Keratinocyte (primary cell): ENCODE measurements at regions not wholly inside any gene's neighbourhood (a gene's known extent, or its start where the extent isn't known, plus 50 kb on each side); places are given as distances from the start of the nearest gene placed in this dataset.
"Not testable (repeated sequence)": the region's sequence is repeated elsewhere in the genome, so short reads cannot be mapped to it uniquely, and the experiment has no call there.

Experiments used
- DNase-seq: peaks from one replicate; pipeline ENCODE4 v3.0.0-alpha.2; 2011; ENCODE audit warnings: low read depth, missing footprints, low spot score
- FAIRE-seq: peaks from 2 replicates; lab custom pipeline; 2011; peaks lifted over from hg19 to GRCh38; lab: Jason Lieb, UNC
- H2AFZ ChIP-seq: 2 replicates; pipeline ENCODE4 v1.6.0; 2012; ENCODE audit warnings: low read length, control low read depth, inconsistent platforms; ENCODE audit not compliant: control insufficient read depth
- H3K27ac ChIP-seq: 2 replicates; pipeline ENCODE4 v1.5.1; 2011; ENCODE audit warnings: low read length; ENCODE audit not compliant: control insufficient read depth, insufficient read depth
- H3K27me3 ChIP-seq: 3 replicates; pipeline ENCODE4 v1.6.0; 2011; ENCODE audit warnings: low read length; ENCODE audit not compliant: control insufficient read depth, insufficient read depth; ENCODE audit errors: extremely low read depth
- H3K36me3 ChIP-seq, 2 experiments: 2 replicates in 1 of 2; 3 replicates in 1 of 2; pipeline ENCODE4 v1.5.1; 2011; ENCODE audit warnings: low read length in 2 of 2, mild to moderate bottlenecking in 1 of 2; ENCODE audit not compliant: control insufficient read depth in 2 of 2, insufficient read depth in 2 of 2; ENCODE audit errors: extremely low read depth in 1 of 2
- H3K4me1 ChIP-seq: 3 replicates; pipeline ENCODE4 v1.5.1; 2011; ENCODE audit warnings: low read length; ENCODE audit not compliant: control insufficient read depth, insufficient read depth; ENCODE audit errors: extremely low read depth
- H3K4me2 ChIP-seq: 3 replicates; pipeline ENCODE4 v1.6.0; 2011; ENCODE audit warnings: low read depth, low read length; ENCODE audit not compliant: control insufficient read depth, insufficient read depth; ENCODE audit errors: extremely low read depth
- H3K4me3 ChIP-seq, 3 experiments: fragments of 200-600 bp in 1 of 3; sonication (generic) in 1 of 3; 2 replicates in 2 of 3; 3 replicates in 1 of 3; pipeline ENCODE4 v1.5.1; 2011 to 2016; ENCODE audit warnings: low read length in 3 of 3, mild to moderate bottlenecking in 3 of 3, control low read depth in 2 of 3, inconsistent platforms in 1 of 3, low read depth in 1 of 3, mixed read lengths in 1 of 3, mixed run types in 1 of 3, moderate library complexity in 1 of 3; ENCODE audit not compliant: control insufficient read depth in 2 of 3, insufficient read depth in 2 of 3; ENCODE audit errors: extremely low read depth in 1 of 3
- H3K79me2 ChIP-seq: 2 replicates; pipeline ENCODE4 v1.6.0; 2012; ENCODE audit warnings: low read length; ENCODE audit not compliant: control insufficient read depth, insufficient read depth
- H3K9ac ChIP-seq: 3 replicates; pipeline ENCODE4 v1.6.0; 2011; ENCODE audit warnings: low read length; ENCODE audit not compliant: control insufficient read depth, insufficient read depth; ENCODE audit errors: extremely low read depth
- H3K9me1 ChIP-seq: 3 replicates; pipeline ENCODE4 v1.6.0; 2011; ENCODE audit warnings: low read length; ENCODE audit not compliant: control insufficient read depth, insufficient read depth; ENCODE audit errors: extremely low read depth
- H3K9me3 ChIP-seq: 2 replicates; pipeline ENCODE4 v1.5.1; 2012; ENCODE audit warnings: low read depth, low read length; ENCODE audit not compliant: control insufficient read depth
- H4K20me1 ChIP-seq: 3 replicates; pipeline ENCODE4 v1.6.0; 2011; ENCODE audit warnings: low read length; ENCODE audit not compliant: control insufficient read depth, insufficient read depth; ENCODE audit errors: extremely low read depth
- EZH2 ChIP-seq: IDR thresholded peaks from one replicate; pipeline ENCODE4 v1.6.1; 2012; ENCODE audit warnings: inconsistent platforms, mild to moderate bottlenecking, low read length, moderate library complexity
- dilution Hi-C: fragments of 300-500 bp; cut with MboI; formaldehyde crosslinking; loops from one replicate; pipeline ENCODE4 v1.7.0; 2020; ENCODE audit warnings: low sequenced_read_pairs; ENCODE audit not compliant: extremely low pct_ligation_motif_present
- TF ChIP-seq, protein P1 (sequence below), 3 experiments: IDR thresholded peaks in 1 of 3; conservative IDR thresholded peaks in 1 of 3; optimal IDR thresholded peaks in 1 of 3; 2 replicates in 2 of 3; 3 replicates in 1 of 3; pipeline versions ENCODE3 to v1.5.1; 2011; ENCODE audit warnings: low read length in 3 of 3, mild to moderate bottlenecking in 3 of 3, moderate library complexity in 2 of 3, control low read depth in 1 of 3, inconsistent platforms in 1 of 3; ENCODE audit not compliant: insufficient read depth in 2 of 3; ENCODE audit errors: extremely low read depth in 1 of 3

- Histone ChIP-seq H3K9ac (no peak overlapping the region), H3K36me3 (no peaks in the 10 kb centered on the region), H3K27ac (no peak overlapping the region), H3K4me1 (no peaks in the 10 kb centered on the region), H3K4me3 (no peak overlapping the region), H3K9me3 (peaks cover 3% of the 10 kb centered on the region), H2AFZ (no peak overlapping the region), H4K20me1 (no peaks in the 10 kb centered on the region), H3K27me3 (no peaks in the 10 kb centered on the region), H3K4me2 (no peak overlapping the region), H3K79me2 (no peaks in the 10 kb centered on the region), H3K9me1 (no peaks in the 10 kb centered on the region)
- TF ChIP-seq, protein P1, sequence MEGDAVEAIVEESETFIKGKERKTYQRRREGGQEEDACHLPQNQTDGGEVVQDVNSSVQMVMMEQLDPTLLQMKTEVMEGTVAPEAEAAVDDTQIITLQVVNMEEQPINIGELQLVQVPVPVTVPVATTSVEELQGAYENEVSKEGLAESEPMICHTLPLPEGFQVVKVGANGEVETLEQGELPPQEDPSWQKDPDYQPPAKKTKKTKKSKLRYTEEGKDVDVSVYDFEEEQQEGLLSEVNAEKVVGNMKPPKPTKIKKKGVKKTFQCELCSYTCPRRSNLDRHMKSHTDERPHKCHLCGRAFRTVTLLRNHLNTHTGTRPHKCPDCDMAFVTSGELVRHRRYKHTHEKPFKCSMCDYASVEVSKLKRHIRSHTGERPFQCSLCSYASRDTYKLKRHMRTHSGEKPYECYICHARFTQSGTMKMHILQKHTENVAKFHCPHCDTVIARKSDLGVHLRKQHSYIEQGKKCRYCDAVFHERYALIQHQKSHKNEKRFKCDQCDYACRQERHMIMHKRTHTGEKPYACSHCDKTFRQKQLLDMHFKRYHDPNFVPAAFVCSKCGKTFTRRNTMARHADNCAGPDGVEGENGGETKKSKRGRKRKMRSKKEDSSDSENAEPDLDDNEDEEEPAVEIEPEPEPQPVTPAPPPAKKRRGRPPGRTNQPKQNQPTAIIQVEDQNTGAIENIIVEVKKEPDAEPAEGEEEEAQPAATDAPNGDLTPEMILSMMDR (optimal IDR thresholded peaks at IDR 0.05 in 1 of 3, IDR thresholded peaks at IDR 0.05 in 1 of 3, conservative IDR thresholded peaks at IDR 0.05 in 1 of 3; ENCODE audit: extremely low read depth in 1 of 3, insufficient read depth in 2 of 3, low read length in 3 of 3): no peak
- TF ChIP-seq EZH2: no peak
- dilution Hi-C loops: no loop called here
- DNase-seq (no peak), FAIRE-seq (no peak)
Measured at GRCh38 chr14:105635560-105635959, 109.2 kb downstream of the TMEM121 start.

GRCh38 chr14:105636021-105636420, 109.6 kb downstream of the TMEM121 start:
- H3K4me3 ChIP-seq, DNase-seq, H3K36me3 ChIP-seq, H3K79me2 ChIP-seq, H3K9me3 ChIP-seq, H3K9me1 ChIP-seq, H3K27me3 ChIP-seq, FAIRE-seq, H3K9ac ChIP-seq, H2AFZ ChIP-seq, H4K20me1 ChIP-seq, H3K27ac ChIP-seq, H3K4me1 ChIP-seq, dilution Hi-C loops, H3K4me2 ChIP-seq: not testable (repeated sequence)

GRCh38 chr14:105636935-105637334, 110.6 kb downstream of the TMEM121 start:
- Histone ChIP-seq H4K20me1 (no peaks in the 10 kb centered on the region), H3K4me1 (no peaks in the 10 kb centered on the region), H3K9ac (no peak overlapping the region), H3K27me3 (no peaks in the 10 kb centered on the region), H3K27ac (no peak overlapping the region), H3K4me2 (no peak overlapping the region), H3K79me2 (no peaks in the 10 kb centered on the region), H3K36me3 (no peaks in the 10 kb centered on the region), H3K4me3 (no peak overlapping the region), H3K9me1 (no peaks in the 10 kb centered on the region), H2AFZ (no peak overlapping the region), H3K9me3 (peaks cover 7% of the 10 kb centered on the region)
- DNase-seq (no peak), FAIRE-seq (no peak)
- TF ChIP-seq EZH2: no peak
- dilution Hi-C loops: no loop called here

DNA sequence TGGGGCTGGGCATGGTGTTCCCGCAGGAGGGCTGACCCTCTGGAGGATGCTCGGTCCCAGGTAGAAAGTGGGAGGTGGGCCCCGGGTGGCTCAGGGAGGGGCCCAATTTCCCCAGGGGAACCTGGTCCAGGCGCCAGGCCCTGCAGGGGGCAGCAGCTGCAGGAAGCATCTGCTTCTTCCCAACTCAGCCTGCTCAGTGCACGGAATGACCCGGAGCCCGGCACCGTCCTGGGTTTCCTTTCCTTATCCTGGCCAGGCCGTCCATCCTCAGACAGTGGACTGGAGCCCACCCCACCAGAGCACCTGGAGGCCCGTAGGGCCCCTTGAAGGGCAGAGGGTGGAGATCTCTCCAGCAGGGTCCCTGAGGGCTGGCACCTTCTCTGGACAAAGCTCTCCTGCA, 111.0 kb downstream of the TMEM121 start:
- H3K79me2 ChIP-seq, FAIRE-seq, H3K27ac ChIP-seq, H3K9me1 ChIP-seq, H3K4me2 ChIP-seq, dilution Hi-C loops, H3K36me3 ChIP-seq, DNase-seq, H3K9ac ChIP-seq, H2AFZ ChIP-seq, H3K9me3 ChIP-seq, H3K27me3 ChIP-seq, H3K4me1 ChIP-seq, H4K20me1 ChIP-seq, H3K4me3 ChIP-seq: not testable (repeated sequence)
